ENCODE measurements at regions not wholly inside any gene's neighbourhood (a gene's known extent, or its start where the extent isn't known, plus 50 kb on each side); places are given as distances from the start of the nearest gene placed in this dataset.

- Mint-ChIP-seq H3K27ac (no peak overlapping the region), H3K27me3 (peaks cover 6% of the 10 kb centered on the region), H3K4me1 (ENCODE audit: low read depth) (no peaks in the 10 kb centered on the region), H3K4me3 (no peak overlapping the region), H3K9me3 (no peaks in the 10 kb centered on the region), H3K36me3 (ENCODE audit: low read depth) (no peaks in the 10 kb centered on the region)
- Histone ChIP-seq H3K27ac (ENCODE audit: low read depth in 1 of 2, low read length in 2 of 2) (no peak overlapping the region), H3K27me3 (ENCODE audit: control insufficient read depth in 1 of 2, insufficient read depth in 2 of 2, low read length in 2 of 2) (no peaks in the 10 kb centered on the region), H3K4me3 (ENCODE audit: low read length) (no peak overlapping the region), H3K36me3 (ENCODE audit: insufficient read depth, low read length) (no peaks in the 10 kb centered on the region), H3K9me3 (ENCODE audit: control insufficient read depth in 1 of 2, insufficient read depth in 1 of 2, low read length in 2 of 2) (no peaks in the 10 kb centered on the region), H3K4me1 (ENCODE audit: insufficient read depth, low read length) (no peaks in the 10 kb centered on the region)
- ChIA-PET CTCF (no interaction called here), POLR2A (no interaction called here)
- TF ChIP-seq CTCF (IDR thresholded peaks at IDR 0.05) = no peak
- DNase-seq (no peak), ATAC-seq (ENCODE audit: poor library complexity) (no peak)
- intact Hi-C loops (cut with DNase I, micrococcal nuclease) = no loop called here
Measured at GRCh38 chr2:15705839-15706386, 114.2 kb downstream of the DDX1 start.

DNA sequence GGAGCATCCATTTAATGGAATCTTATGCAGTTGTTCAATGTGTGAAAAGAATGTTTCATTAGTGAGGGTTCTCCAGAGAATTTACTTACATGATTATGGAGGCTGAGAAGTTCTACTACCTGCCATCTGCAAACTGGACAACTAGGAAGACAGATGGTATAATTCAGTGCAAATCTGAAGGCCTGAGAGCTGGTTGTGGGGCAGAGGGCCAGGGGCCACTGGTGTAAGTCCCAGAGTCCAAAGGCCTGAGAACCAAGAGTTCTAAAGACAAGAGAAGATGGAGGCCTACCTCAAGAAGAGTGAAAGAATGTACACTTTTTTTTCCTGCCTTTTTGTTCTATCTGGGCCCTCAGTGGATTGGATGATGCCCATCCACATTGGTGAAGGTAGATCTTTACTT is 114.8 kb downstream of the DDX1 start:
- no peaks in the 10 kb centered on the region for H3K36me3 Mint-ChIP-seq (ENCODE audit: low read depth)
- Histone ChIP-seq H3K4me1 (ENCODE audit: insufficient read depth, low read length) (no peaks in the 10 kb centered on the region), H3K9me3 (ENCODE audit: control insufficient read depth in 1 of 2, insufficient read depth in 1 of 2, low read length in 2 of 2) (no peaks in the 10 kb centered on the region), H3K27ac (ENCODE audit: low read depth in 1 of 2, low read length in 2 of 2) (no peak overlapping the region), H3K36me3 (ENCODE audit: insufficient read depth, low read length) (no peaks in the 10 kb centered on the region), H3K4me3 (ENCODE audit: low read length) (no peak overlapping the region), H3K27me3 (ENCODE audit: control insufficient read depth in 1 of 2, insufficient read depth in 2 of 2, low read length in 2 of 2) (no peaks in the 10 kb centered on the region)
- H3K27me3 Mint-ChIP-seq = peaks cover 6% of the 10 kb centered on the region
- ATAC-seq (ENCODE audit: poor library complexity) = no peak
- H3K27ac Mint-ChIP-seq = no peak overlapping the region
- intact Hi-C loops (cut with DNase I, micrococcal nuclease) = no loop called here
- H3K4me3 Mint-ChIP-seq = no peak overlapping the region
- no peak for TF ChIP-seq CTCF (IDR thresholded peaks at IDR 0.05)
- POLR2A ChIA-PET = no interaction called here
- DNase-seq = no peak
- no peaks in the 10 kb centered on the region for H3K4me1 Mint-ChIP-seq (ENCODE audit: low read depth)
- no peaks in the 10 kb centered on the region for H3K9me3 Mint-ChIP-seq
- CTCF ChIA-PET = no interaction called here

- Mint-ChIP-seq H3K4me1 (ENCODE audit: low read depth) (no peaks in the 10 kb centered on the region), H3K27me3 (peaks cover 6% of the 10 kb centered on the region), H3K9me3 (no peaks in the 10 kb centered on the region), H3K36me3 (ENCODE audit: low read depth) (no peaks in the 10 kb centered on the region), H3K4me3 (no peak overlapping the region), H3K27ac (no peak overlapping the region)
- Histone ChIP-seq H3K27me3 (ENCODE audit: control insufficient read depth in 1 of 2, insufficient read depth in 2 of 2, low read length in 2 of 2) (no peaks in the 10 kb centered on the region), H3K36me3 (ENCODE audit: insufficient read depth, low read length) (no peaks in the 10 kb centered on the region), H3K27ac (ENCODE audit: low read depth in 1 of 2, low read length in 2 of 2) (no peak overlapping the region), H3K9me3 (ENCODE audit: control insufficient read depth in 1 of 2, insufficient read depth in 1 of 2, low read length in 2 of 2) (no peaks in the 10 kb centered on the region), H3K4me1 (ENCODE audit: insufficient read depth, low read length) (no peaks in the 10 kb centered on the region), H3K4me3 (ENCODE audit: low read length) (no peak overlapping the region)
- intact Hi-C loops (cut with DNase I, micrococcal nuclease) = no loop called here
- DNase-seq (no peak), ATAC-seq (ENCODE audit: poor library complexity) (no peak)
- ChIA-PET POLR2A (no interaction called here), CTCF (no interaction called here)
- TF ChIP-seq CTCF (IDR thresholded peaks at IDR 0.05) = no peak
Measured at GRCh38 chr2:15706986-15707632, 115.4 kb downstream of the DDX1 start.
